GM23338 (cell line): ENCODE measurements at regions not wholly inside any gene's neighbourhood (a gene's known extent, or its start where the extent isn't known, plus 50 kb on each side); places are given as distances from the start of the nearest gene placed in this dataset.

ENCODE experiments used
- ATAC-seq: fragments of 200-7000 bp; cut with Tn5 transposase; 3 replicates; pipeline ENCODE4 v1.9.1; 2020
- DNase-seq: peaks from one replicate; pipeline ENCODE4 v3.0.0-alpha.2; 2015; ENCODE audit warnings: low spot score
- H2AFZ ChIP-seq: fragments of 200-600 bp; sonication (generic); 2 replicates; pipeline ENCODE4 v1.8.0; 2016; ENCODE audit warnings: antibody characterized with exemption, mild to moderate bottlenecking, moderate library complexity
- H3F3A ChIP-seq: fragments of 200-600 bp; sonication (generic); replicated peaks from 2 replicates; pipeline ENCODE4 v1.8.0; 2017; ENCODE audit warnings: antibody characterized with exemption, mixed run types, low read depth
- H3K27ac ChIP-seq: fragments of 200-600 bp; sonication (generic); 2 replicates; pipeline ENCODE4 v1.6.1; 2016; ENCODE audit warnings: low read depth
- H3K27me3 ChIP-seq: fragments of 200-600 bp; sonication (generic); 2 replicates; pipeline ENCODE4 v1.8.0; 2016; ENCODE audit warnings: mild to moderate bottlenecking, mixed run types, moderate library complexity; ENCODE audit not compliant: insufficient read depth
- H3K36me3 ChIP-seq: fragments of 200-600 bp; sonication (generic); 2 replicates; pipeline ENCODE4 v1.8.0; 2016; ENCODE audit warnings: mild to moderate bottlenecking; ENCODE audit not compliant: insufficient read depth
- H3K4me1 ChIP-seq: fragments of 200-600 bp; sonication (generic); 2 replicates; pipeline ENCODE4 v1.8.0; 2016; ENCODE audit warnings: mild to moderate bottlenecking, moderate library complexity; ENCODE audit not compliant: insufficient read depth
- H3K4me2 ChIP-seq: fragments of 200-600 bp; sonication (generic); 2 replicates; pipeline ENCODE4 v1.7.1; 2017; ENCODE audit warnings: mixed run types
- H3K4me3 ChIP-seq: fragments of 200-600 bp; sonication (generic); 2 replicates; pipeline ENCODE4 v1.6.1; 2016; ENCODE audit warnings: mixed run types
- H3K79me2 ChIP-seq: fragments of 200-600 bp; sonication (generic); replicated peaks from 2 replicates; pipeline ENCODE4 v1.8.0; 2017; ENCODE audit warnings: mild to moderate bottlenecking; ENCODE audit not compliant: insufficient read depth
- H3K9me2 ChIP-seq: fragments of 200-600 bp; sonication (generic); 2 replicates; pipeline ENCODE4 v1.8.0; 2017; ENCODE audit not compliant: insufficient read depth
- H4K20me1 ChIP-seq: fragments of 200-600 bp; sonication (generic); replicated peaks from 2 replicates; pipeline ENCODE4 v1.8.0; 2017; ENCODE audit warnings: mild to moderate bottlenecking; ENCODE audit not compliant: insufficient read depth
- H3K27ac Mint-ChIP-seq: 2 replicates; pipeline ENCODE4 v1.8.0; 2020; ENCODE audit warnings: inconsistent platforms, mild to moderate bottlenecking, moderate library complexity, mixed read lengths
- H3K27me3 Mint-ChIP-seq: 3 replicates; pipeline ENCODE4 v1.8.0; 2022; ENCODE audit warnings: low read depth, mild to moderate bottlenecking, moderate library complexity, mixed read lengths, inconsistent platforms; ENCODE audit not compliant: insufficient read depth, poor library complexity
- H3K36me3 Mint-ChIP-seq: 3 replicates; pipeline ENCODE4 v1.8.0; 2021; ENCODE audit warnings: low read depth, mild to moderate bottlenecking, inconsistent platforms, moderate library complexity, mixed read lengths
- H3K4me1 Mint-ChIP-seq: 3 replicates; pipeline ENCODE4 v1.8.0; 2020; ENCODE audit warnings: mild to moderate bottlenecking, inconsistent platforms, mixed read lengths
- H3K4me3 Mint-ChIP-seq: 3 replicates; pipeline ENCODE4 v1.8.0; 2021; ENCODE audit warnings: moderate library complexity, mild to moderate bottlenecking, inconsistent platforms, mixed read lengths
- H3K9me3 Mint-ChIP-seq: 3 replicates; pipeline ENCODE4 v1.8.0; 2020; ENCODE audit warnings: moderate library complexity, mild to moderate bottlenecking, inconsistent platforms, mixed read lengths
- CREB1 ChIP-seq: fragments of 250-450 bp; sonication (Bioruptor Pico); IDR thresholded peaks from 2 replicates; pipeline ENCODE4 v1.5.0; 2020; ENCODE audit warnings: low read depth, mild to moderate bottlenecking, moderate library complexity
- EZH2 ChIP-seq: fragments of 200-600 bp; sonication (generic); IDR thresholded peaks from one replicate; pipeline ENCODE4 v1.8.0; 2017; ENCODE audit warnings: antibody characterized with exemption, mild to moderate bottlenecking, low read depth; ENCODE audit not compliant: unreplicated experiment
- EZH2phosphoT487 ChIP-seq: fragments of 200-600 bp; sonication (generic); IDR thresholded peaks from one replicate; pipeline ENCODE4 v1.8.1; 2018; ENCODE audit warnings: antibody characterized with exemption; ENCODE audit not compliant: unreplicated experiment
- JUNB ChIP-seq: IDR thresholded peaks from one replicate; pipeline ENCODE4 v1.6.1; 2016; ENCODE audit warnings: antibody characterized with exemption; ENCODE audit not compliant: unreplicated experiment
- NANOG ChIP-seq: IDR thresholded peaks from 2 replicates; pipeline ENCODE4 v1.6.1; 2016; ENCODE audit warnings: antibody characterized with exemption, borderline replicate concordance
- POLR2AphosphoS5 ChIP-seq: IDR thresholded peaks from 2 replicates; pipeline ENCODE4 v1.6.1; 2016; ENCODE audit warnings: antibody characterized with exemption, low read depth
- STAT1 ChIP-seq: IDR thresholded peaks from one replicate; pipeline ENCODE4 v1.6.1; 2016; ENCODE audit warnings: antibody characterized with exemption; ENCODE audit not compliant: unreplicated experiment
- ZNF114 ChIP-seq: fragments of 250-450 bp; sonication (Bioruptor Pico); IDR thresholded peaks from 2 replicates; pipeline ENCODE4 v1.5.0; 2020; ENCODE audit warnings: mild to moderate bottlenecking, moderate library complexity
- ZNF331 ChIP-seq: fragments of 250-450 bp; sonication (Bioruptor Pico); IDR thresholded peaks from 2 replicates; pipeline ENCODE4 v1.5.0; 2020; ENCODE audit warnings: low read depth, mild to moderate bottlenecking, moderate library complexity
- TF ChIP-seq, protein P1 (sequence below): fragments of 250-450 bp; sonication (Bioruptor Pico); IDR thresholded peaks from 2 replicates; pipeline ENCODE4 v1.5.0; 2020; ENCODE audit warnings: mild to moderate bottlenecking, moderate library complexity
- TF ChIP-seq, protein P2 (sequence below): IDR thresholded peaks from 2 replicates; pipeline ENCODE4 v1.6.1; 2016; ENCODE audit warnings: antibody characterized with exemption
- TF ChIP-seq, protein P3 (sequence below): IDR thresholded peaks from one replicate; pipeline ENCODE4 v1.6.1; 2018; ENCODE audit warnings: antibody characterized with exemption; ENCODE audit not compliant: unreplicated experiment

DNA sequence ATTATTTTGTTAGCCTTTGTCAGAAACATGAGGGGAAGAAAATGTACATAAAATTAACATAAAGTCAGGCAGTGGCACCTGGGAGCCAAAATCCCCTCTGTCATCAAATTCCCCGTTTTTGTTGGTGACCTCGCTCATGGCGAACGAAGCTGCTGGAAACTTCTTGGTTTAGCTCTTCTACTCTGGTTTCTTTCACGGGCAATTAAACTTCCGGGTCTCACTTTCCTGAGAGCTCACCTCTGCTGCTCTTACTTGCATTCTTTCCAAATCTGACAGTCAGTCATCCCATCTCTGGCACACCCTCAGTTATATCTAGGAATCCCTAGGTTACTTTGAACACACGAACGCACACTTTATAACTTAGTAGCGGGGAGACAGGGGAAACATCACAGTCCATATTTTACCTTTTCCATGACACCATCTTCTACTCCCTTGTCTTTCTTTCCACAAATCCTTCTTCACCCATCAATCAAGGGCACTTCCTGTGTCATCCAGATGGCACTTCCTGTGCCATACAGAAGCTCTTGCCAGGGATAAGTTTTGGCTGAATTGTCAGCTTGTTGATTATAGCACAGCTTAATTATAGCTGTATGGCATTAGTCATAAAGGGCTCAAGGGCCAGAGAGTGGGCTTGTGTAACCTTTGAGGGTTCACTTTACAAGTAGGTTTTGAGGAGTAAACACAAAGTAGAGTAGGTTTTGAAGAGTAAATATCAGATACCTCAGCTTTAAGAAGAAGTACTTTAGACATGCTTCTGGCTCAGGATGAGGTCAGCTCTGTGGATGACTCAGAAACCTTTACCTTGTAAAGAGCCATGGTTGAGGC, 105.1 kb downstream of the GATA3 start:
- no peak overlapping the region for H3K27ac Mint-ChIP-seq
- no peak overlapping the region for H2AFZ ChIP-seq
- ATAC-seq, result no peak
- H3K4me3 Mint-ChIP-seq, result no peak overlapping the region
- no peaks in the 10 kb centered on the region for H3K79me2 ChIP-seq
- no peak overlapping the region for H3K4me3 ChIP-seq
- no peak for TF ChIP-seq JUNB
- no peak for TF ChIP-seq STAT1
- no peak for TF ChIP-seq NANOG
- TF ChIP-seq, protein P1, sequence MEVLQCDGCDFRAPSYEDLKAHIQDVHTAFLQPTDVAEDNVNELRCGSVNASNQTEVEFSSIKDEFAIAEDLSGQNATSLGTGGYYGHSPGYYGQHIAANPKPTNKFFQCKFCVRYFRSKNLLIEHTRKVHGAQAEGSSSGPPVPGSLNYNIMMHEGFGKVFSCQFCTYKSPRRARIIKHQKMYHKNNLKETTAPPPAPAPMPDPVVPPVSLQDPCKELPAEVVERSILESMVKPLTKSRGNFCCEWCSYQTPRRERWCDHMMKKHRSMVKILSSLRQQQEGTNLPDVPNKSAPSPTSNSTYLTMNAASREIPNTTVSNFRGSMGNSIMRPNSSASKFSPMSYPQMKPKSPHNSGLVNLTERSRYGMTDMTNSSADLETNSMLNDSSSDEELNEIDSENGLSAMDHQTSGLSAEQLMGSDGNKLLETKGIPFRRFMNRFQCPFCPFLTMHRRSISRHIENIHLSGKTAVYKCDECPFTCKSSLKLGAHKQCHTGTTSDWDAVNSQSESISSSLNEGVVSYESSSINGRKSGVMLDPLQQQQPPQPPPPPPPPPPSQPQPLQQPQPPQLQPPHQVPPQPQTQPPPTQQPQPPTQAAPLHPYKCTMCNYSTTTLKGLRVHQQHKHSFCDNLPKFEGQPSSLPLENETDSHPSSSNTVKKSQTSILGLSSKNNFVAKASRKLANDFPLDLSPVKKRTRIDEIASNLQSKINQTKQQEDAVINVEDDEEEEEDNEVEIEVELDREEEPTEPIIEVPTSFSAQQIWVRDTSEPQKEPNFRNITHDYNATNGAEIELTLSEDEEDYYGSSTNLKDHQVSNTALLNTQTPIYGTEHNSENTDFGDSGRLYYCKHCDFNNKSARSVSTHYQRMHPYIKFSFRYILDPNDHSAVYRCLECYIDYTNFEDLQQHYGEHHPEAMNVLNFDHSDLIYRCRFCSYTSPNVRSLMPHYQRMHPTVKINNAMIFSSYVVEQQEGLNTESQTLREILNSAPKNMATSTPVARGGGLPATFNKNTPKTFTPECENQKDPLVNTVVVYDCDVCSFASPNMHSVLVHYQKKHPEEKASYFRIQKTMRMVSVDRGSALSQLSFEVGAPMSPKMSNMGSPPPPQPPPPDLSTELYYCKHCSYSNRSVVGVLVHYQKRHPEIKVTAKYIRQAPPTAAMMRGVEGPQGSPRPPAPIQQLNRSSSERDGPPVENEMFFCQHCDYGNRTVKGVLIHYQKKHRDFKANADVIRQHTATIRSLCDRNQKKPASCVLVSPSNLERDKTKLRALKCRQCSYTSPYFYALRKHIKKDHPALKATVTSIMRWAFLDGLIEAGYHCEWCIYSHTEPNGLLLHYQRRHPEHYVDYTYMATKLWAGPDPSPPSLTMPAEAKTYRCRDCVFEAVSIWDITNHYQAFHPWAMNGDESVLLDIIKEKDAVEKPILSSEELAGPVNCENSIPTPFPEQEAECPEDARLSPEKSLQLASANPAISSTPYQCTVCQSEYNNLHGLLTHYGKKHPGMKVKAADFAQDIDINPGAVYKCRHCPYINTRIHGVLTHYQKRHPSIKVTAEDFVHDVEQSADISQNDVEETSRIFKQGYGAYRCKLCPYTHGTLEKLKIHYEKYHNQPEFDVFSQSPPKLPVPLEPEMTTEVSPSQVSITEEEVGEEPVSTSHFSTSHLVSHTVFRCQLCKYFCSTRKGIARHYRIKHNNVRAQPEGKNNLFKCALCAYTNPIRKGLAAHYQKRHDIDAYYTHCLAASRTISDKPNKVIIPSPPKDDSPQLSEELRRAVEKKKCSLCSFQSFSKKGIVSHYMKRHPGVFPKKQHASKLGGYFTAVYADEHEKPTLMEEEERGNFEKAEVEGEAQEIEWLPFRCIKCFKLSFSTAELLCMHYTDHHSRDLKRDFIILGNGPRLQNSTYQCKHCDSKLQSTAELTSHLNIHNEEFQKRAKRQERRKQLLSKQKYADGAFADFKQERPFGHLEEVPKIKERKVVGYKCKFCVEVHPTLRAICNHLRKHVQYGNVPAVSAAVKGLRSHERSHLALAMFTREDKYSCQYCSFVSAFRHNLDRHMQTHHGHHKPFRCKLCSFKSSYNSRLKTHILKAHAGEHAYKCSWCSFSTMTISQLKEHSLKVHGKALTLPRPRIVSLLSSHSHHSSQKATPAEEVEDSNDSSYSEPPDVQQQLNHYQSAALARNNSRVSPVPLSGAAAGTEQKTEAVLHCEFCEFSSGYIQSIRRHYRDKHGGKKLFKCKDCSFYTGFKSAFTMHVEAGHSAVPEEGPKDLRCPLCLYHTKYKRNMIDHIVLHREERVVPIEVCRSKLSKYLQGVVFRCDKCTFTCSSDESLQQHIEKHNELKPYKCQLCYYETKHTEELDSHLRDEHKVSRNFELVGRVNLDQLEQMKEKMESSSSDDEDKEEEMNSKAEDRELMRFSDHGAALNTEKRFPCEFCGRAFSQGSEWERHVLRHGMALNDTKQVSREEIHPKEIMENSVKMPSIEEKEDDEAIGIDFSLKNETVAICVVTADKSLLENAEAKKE (CRISPR knock-in tag), result no peak
- TF ChIP-seq, protein P2, sequence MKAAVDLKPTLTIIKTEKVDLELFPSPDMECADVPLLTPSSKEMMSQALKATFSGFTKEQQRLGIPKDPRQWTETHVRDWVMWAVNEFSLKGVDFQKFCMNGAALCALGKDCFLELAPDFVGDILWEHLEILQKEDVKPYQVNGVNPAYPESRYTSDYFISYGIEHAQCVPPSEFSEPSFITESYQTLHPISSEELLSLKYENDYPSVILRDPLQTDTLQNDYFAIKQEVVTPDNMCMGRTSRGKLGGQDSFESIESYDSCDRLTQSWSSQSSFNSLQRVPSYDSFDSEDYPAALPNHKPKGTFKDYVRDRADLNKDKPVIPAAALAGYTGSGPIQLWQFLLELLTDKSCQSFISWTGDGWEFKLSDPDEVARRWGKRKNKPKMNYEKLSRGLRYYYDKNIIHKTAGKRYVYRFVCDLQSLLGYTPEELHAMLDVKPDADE, result no peak
- TF ChIP-seq CREB1 (CRISPR knock-in tag), result no peak
- TF ChIP-seq EZH2, result no peak
- no peak for TF ChIP-seq ZNF114
- TF ChIP-seq EZH2phosphoT487, result no peak
- TF ChIP-seq, protein P3, sequence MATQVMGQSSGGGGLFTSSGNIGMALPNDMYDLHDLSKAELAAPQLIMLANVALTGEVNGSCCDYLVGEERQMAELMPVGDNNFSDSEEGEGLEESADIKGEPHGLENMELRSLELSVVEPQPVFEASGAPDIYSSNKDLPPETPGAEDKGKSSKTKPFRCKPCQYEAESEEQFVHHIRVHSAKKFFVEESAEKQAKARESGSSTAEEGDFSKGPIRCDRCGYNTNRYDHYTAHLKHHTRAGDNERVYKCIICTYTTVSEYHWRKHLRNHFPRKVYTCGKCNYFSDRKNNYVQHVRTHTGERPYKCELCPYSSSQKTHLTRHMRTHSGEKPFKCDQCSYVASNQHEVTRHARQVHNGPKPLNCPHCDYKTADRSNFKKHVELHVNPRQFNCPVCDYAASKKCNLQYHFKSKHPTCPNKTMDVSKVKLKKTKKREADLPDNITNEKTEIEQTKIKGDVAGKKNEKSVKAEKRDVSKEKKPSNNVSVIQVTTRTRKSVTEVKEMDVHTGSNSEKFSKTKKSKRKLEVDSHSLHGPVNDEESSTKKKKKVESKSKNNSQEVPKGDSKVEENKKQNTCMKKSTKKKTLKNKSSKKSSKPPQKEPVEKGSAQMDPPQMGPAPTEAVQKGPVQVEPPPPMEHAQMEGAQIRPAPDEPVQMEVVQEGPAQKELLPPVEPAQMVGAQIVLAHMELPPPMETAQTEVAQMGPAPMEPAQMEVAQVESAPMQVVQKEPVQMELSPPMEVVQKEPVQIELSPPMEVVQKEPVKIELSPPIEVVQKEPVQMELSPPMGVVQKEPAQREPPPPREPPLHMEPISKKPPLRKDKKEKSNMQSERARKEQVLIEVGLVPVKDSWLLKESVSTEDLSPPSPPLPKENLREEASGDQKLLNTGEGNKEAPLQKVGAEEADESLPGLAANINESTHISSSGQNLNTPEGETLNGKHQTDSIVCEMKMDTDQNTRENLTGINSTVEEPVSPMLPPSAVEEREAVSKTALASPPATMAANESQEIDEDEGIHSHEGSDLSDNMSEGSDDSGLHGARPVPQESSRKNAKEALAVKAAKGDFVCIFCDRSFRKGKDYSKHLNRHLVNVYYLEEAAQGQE, result no peak
- TF ChIP-seq ZNF331 (CRISPR knock-in tag), result no peak
- no peak for TF ChIP-seq POLR2AphosphoS5
- no peak for DNase-seq
- no peak overlapping the region for H3K27ac ChIP-seq
- H3K36me3 Mint-ChIP-seq, result no peaks in the 10 kb centered on the region
- no peaks in the 10 kb centered on the region for H3K27me3 ChIP-seq
- no peaks in the 10 kb centered on the region for H3K4me1 ChIP-seq
- H3F3A ChIP-seq, result no peaks in the 10 kb centered on the region
- no peaks in the 10 kb centered on the region for H4K20me1 ChIP-seq
- H3K36me3 ChIP-seq, result no peaks in the 10 kb centered on the region
- H3K4me2 ChIP-seq, result no peak overlapping the region
- peaks cover 5% of the 10 kb centered on the region; the same call in 1 of the 3 replicates for H3K4me1 Mint-ChIP-seq
- H3K9me3 Mint-ChIP-seq, result no peaks in the 10 kb centered on the region; the same call in 1 of the 3 replicates
- H3K9me2 ChIP-seq, result no peaks in the 10 kb centered on the region
- peaks cover 3% of the 10 kb centered on the region for H3K27me3 Mint-ChIP-seq
